H1 (cell line): ENCODE measurements at regions not wholly inside any gene's neighbourhood (a gene's known extent, or its start where the extent isn't known, plus 50 kb on each side); places are given as distances from the start of the nearest gene placed in this dataset.

Experiments
- CTCF ChIA-PET: fragments of 300-600 bp; sonication (Branson Sonifier 250); formaldehyde crosslinking; loops from one replicate; lab custom pipeline; 2021; ENCODE audit not compliant: partially characterized antibody; lab: Charles Lee
- POLR2A ChIA-PET: fragments of 300-600 bp; sonication (Branson Sonifier 250); formaldehyde crosslinking; loops from one replicate; lab custom pipeline; 2021; ENCODE audit warnings: inconsistent platforms; ENCODE audit not compliant: partially characterized antibody; lab: Charles Lee
- DNase-seq, 2 experiments: peaks; one replicate each; pipeline versions ENCODE4 v3.0.0 to v3.0.0-alpha.2; 2010 to 2022; ENCODE audit warnings: low spot score in 2 of 2, low read depth in 1 of 2, mixed read lengths in 1 of 2
- FAIRE-seq: peaks from 2 replicates; lab custom pipeline; 2011; peaks lifted over from hg19 to GRCh38; lab: Jason Lieb, UNC
- H2AFZ ChIP-seq: 2 replicates; pipeline ENCODE4 v1.8.1; 2012; ENCODE audit warnings: low read length, inconsistent platforms
- H2AK5ac ChIP-seq: 2 replicates; pipeline ENCODE4 v1.6.1; 2013; ENCODE audit warnings: low read depth, low read length
- H2BK120ac ChIP-seq: replicated peaks from 2 replicates; pipeline ENCODE3; 2013; ENCODE audit warnings: low read depth, low read length, inconsistent platforms
- H2BK12ac ChIP-seq: 2 replicates; pipeline ENCODE4 v1.6.1; 2013; ENCODE audit warnings: low read depth, low read length
- H2BK15ac ChIP-seq: 2 replicates; pipeline ENCODE4 v1.6.1; 2013; ENCODE audit warnings: low read length
- H2BK20ac ChIP-seq: 2 replicates; pipeline ENCODE4 v1.6.1; 2013; ENCODE audit warnings: low read length
- H2BK5ac ChIP-seq: 2 replicates; pipeline ENCODE4 v1.6.1; 2013; ENCODE audit warnings: low read depth, low read length
- H3K14ac ChIP-seq: 2 replicates; pipeline ENCODE4 v1.6.1; 2013; ENCODE audit warnings: inconsistent platforms; ENCODE audit not compliant: insufficient read length
- H3K18ac ChIP-seq: 2 replicates; pipeline ENCODE4 v1.6.1; 2013; ENCODE audit warnings: low read length; ENCODE audit errors: extremely low read depth
- H3K23ac ChIP-seq: 2 replicates; pipeline ENCODE4 v1.6.1; 2013; ENCODE audit warnings: inconsistent platforms; ENCODE audit not compliant: insufficient read length
- H3K23me2 ChIP-seq: 2 replicates; pipeline ENCODE4 v1.6.1; 2013; ENCODE audit warnings: low read depth, low read length
- H3K27ac ChIP-seq: 2 replicates; pipeline ENCODE4 v1.6.1; 2011; ENCODE audit warnings: low read depth, low read length, inconsistent platforms
- H3K27me3 ChIP-seq, 4 experiments: replicated peaks in 1 of 4; 1 replicate in 1 of 4; 2 replicates in 3 of 4; pipeline versions ENCODE4 v1.6.1 to v1.8.1; 2011 to 2013; ENCODE audit warnings: low read length in 3 of 4, mild to moderate bottlenecking in 3 of 4, inconsistent platforms in 2 of 4, mixed read lengths in 2 of 4, moderate library complexity in 1 of 4; ENCODE audit not compliant: control insufficient read depth in 3 of 4, insufficient read depth in 3 of 4; ENCODE audit errors: extremely low read depth in 1 of 4
- H3K36me3 ChIP-seq, 4 experiments: 2 replicates each; pipeline versions ENCODE4 v1.6.1 to v1.8.1; 2011 to 2013; ENCODE audit warnings: mild to moderate bottlenecking in 4 of 4, low read length in 3 of 4, moderate library complexity in 2 of 4, control low read depth in 1 of 4, inconsistent platforms in 1 of 4; ENCODE audit not compliant: insufficient read depth in 4 of 4, control insufficient read depth in 2 of 4
- H3K4ac ChIP-seq: replicated peaks from 2 replicates; pipeline ENCODE3; 2013; ENCODE audit warnings: low read length, low read depth, mixed read lengths, inconsistent platforms; ENCODE audit not compliant: insufficient read length
- H3K4me1 ChIP-seq, 4 experiments: replicated peaks in 1 of 4; 1 replicate in 1 of 4; 2 replicates in 3 of 4; pipeline versions ENCODE4 v1.6.1 to v1.8.1; 2011 to 2013; ENCODE audit warnings: low read length in 3 of 4, inconsistent platforms in 2 of 4, mixed read lengths in 1 of 4; ENCODE audit not compliant: insufficient read depth in 4 of 4, control insufficient read depth in 3 of 4
- H3K4me2 ChIP-seq, 2 experiments: 2 replicates each; pipeline versions ENCODE4 v1.6.1 to v1.8.1; 2011 to 2013; ENCODE audit warnings: low read depth in 2 of 2, low read length in 2 of 2, control low read depth in 1 of 2, inconsistent platforms in 1 of 2, mild to moderate bottlenecking in 1 of 2; ENCODE audit not compliant: insufficient read depth in 1 of 2
- H3K4me3 ChIP-seq, 4 experiments: fragments of 200-600, 300-600 bp in 1 of 4; sonication (generic), shearing (Covaris generic), sonication (Bioruptor Twin) in 1 of 4; 2 replicates each; pipeline versions ENCODE4 v1.5.1 to v1.8.1; 2011 to 2016; ENCODE audit warnings: low read length in 4 of 4, low read depth in 3 of 4, control low read depth in 2 of 4, inconsistent platforms in 2 of 4, mild to moderate bottlenecking in 2 of 4, mixed read lengths in 1 of 4, moderate library complexity in 1 of 4; ENCODE audit not compliant: insufficient read depth in 2 of 4; ENCODE audit errors: extremely low read depth in 1 of 4
- H3K56ac ChIP-seq: replicated peaks from 2 replicates; pipeline ENCODE3; 2013; ENCODE audit warnings: low read depth, mild to moderate bottlenecking, mixed read lengths, low read length, inconsistent platforms; ENCODE audit not compliant: insufficient read length
- H3K79me1 ChIP-seq: 2 replicates; pipeline ENCODE4 v1.6.1; 2013; ENCODE audit warnings: low read depth, low read length, control low read depth
- H3K79me2 ChIP-seq, 2 experiments: 2 replicates each; pipeline versions ENCODE4 v1.6.1 to v1.8.1; 2012 to 2013; ENCODE audit warnings: low read length in 2 of 2, mild to moderate bottlenecking in 2 of 2, inconsistent platforms in 1 of 2; ENCODE audit not compliant: insufficient read depth in 2 of 2, control insufficient read depth in 1 of 2
- H3K9ac ChIP-seq, 4 experiments: replicated peaks in 1 of 4; 1 replicate in 1 of 4; 2 replicates in 3 of 4; pipeline versions ENCODE4 v1.6.1 to v1.8.1; 2011 to 2013; ENCODE audit warnings: low read depth in 3 of 4, low read length in 3 of 4, control low read depth in 2 of 4, mild to moderate bottlenecking in 2 of 4, moderate library complexity in 2 of 4, inconsistent platforms in 1 of 4; ENCODE audit errors: extremely low read depth in 1 of 4
- H3K9me3 ChIP-seq, 2 experiments: 2 replicates each; pipeline versions ENCODE4 v1.6.1 to v1.8.1; 2012 to 2013; ENCODE audit warnings: mild to moderate bottlenecking in 2 of 2, moderate library complexity in 2 of 2, control low read depth in 1 of 2, inconsistent platforms in 1 of 2, low read depth in 1 of 2, low read length in 1 of 2, mixed read lengths in 1 of 2; ENCODE audit not compliant: insufficient read depth in 2 of 2
- H4K20me1 ChIP-seq, 2 experiments: replicated peaks in 1 of 2; 2 replicates each; pipeline versions ENCODE3 to v1.8.1; 2011 to 2013; ENCODE audit warnings: inconsistent platforms in 2 of 2, low read length in 2 of 2, mild to moderate bottlenecking in 1 of 2; ENCODE audit not compliant: insufficient read depth in 2 of 2, control insufficient read depth in 1 of 2
- H4K5ac ChIP-seq: 2 replicates; pipeline ENCODE4 v1.6.1; 2013; ENCODE audit warnings: low read length, low read depth, mixed read lengths, inconsistent platforms; ENCODE audit not compliant: insufficient read length
- H4K8ac ChIP-seq: 2 replicates; pipeline ENCODE4 v1.8.0; 2013; ENCODE audit warnings: mild to moderate bottlenecking, moderate library complexity, low read length, inconsistent platforms; ENCODE audit not compliant: insufficient read depth; ENCODE audit errors: extremely low read depth
- H4K91ac ChIP-seq: replicated peaks from 2 replicates; pipeline ENCODE3; 2013; ENCODE audit warnings: low read length, mixed read lengths, inconsistent platforms; ENCODE audit not compliant: insufficient read length
- BCL11A ChIP-seq, 2 experiments: IDR thresholded peaks; one replicate each; pipeline ENCODE4 v1.6.1; 2011; ENCODE audit warnings: low read depth in 2 of 2, low read length in 2 of 2, mild to moderate bottlenecking in 2 of 2
- BRCA1 ChIP-seq: IDR thresholded peaks from 2 replicates; pipeline ENCODE4 v1.6.1; 2012; ENCODE audit warnings: low read depth, low read length, improper control_type of control experiment
- EZH2 ChIP-seq: fragments of 200-600 bp; sonication (generic); IDR thresholded peaks from 2 replicates; pipeline ENCODE4 v1.7.1; 2012; ENCODE audit warnings: low read depth, mild to moderate bottlenecking, moderate library complexity, low read length, inconsistent platforms; ENCODE audit not compliant: severe bottlenecking
- GABPA ChIP-seq: IDR thresholded peaks from 2 replicates; pipeline ENCODE4 v1.6.1; 2011; ENCODE audit warnings: mild to moderate bottlenecking, low read length, moderate library complexity, borderline replicate concordance; ENCODE audit not compliant: insufficient read depth
- MAFK ChIP-seq: IDR thresholded peaks from 2 replicates; pipeline ENCODE4 v1.6.1; 2012; ENCODE audit warnings: low read depth, mild to moderate bottlenecking, improper control_type of control experiment, low read length
- PHF8 ChIP-seq: fragments of 200-600 bp; sonication (generic); conservative IDR thresholded peaks from 2 replicates; pipeline ENCODE4 v1.7.1; 2012; ENCODE audit warnings: low read depth, mild to moderate bottlenecking, inconsistent platforms, low read length, moderate library complexity
- RAD21 ChIP-seq, 2 experiments: IDR thresholded peaks in 1 of 2; conservative IDR thresholded peaks in 1 of 2; 2 replicates each; pipeline ENCODE4 v1.6.1; 2011; ENCODE audit warnings: low read depth in 2 of 2, low read length in 2 of 2, improper control_type of control experiment in 1 of 2, inconsistent platforms in 1 of 2, mild to moderate bottlenecking in 1 of 2, moderate library complexity in 1 of 2
- RNF2 ChIP-seq: fragments of 200-900, 300-1000 bp; sonication (generic); IDR thresholded peaks from 2 replicates; pipeline ENCODE4 v1.7.1; 2016; ENCODE audit warnings: borderline replicate concordance, low read depth, mild to moderate bottlenecking, antibody characterized with exemption, low read length; ENCODE audit not compliant: poor library complexity, severe bottlenecking; ENCODE audit errors: missing control alignments
- SIRT6 ChIP-seq: IDR thresholded peaks from one replicate; pipeline ENCODE4 v1.7.1; 2012; ENCODE audit warnings: low read length, inconsistent platforms
- YY1 ChIP-seq: IDR thresholded peaks from 2 replicates; pipeline ENCODE4 v1.6.1; 2011; ENCODE audit warnings: low read depth, mild to moderate bottlenecking, low read length
- ZNF274 ChIP-seq: IDR thresholded peaks from 2 replicates; pipeline ENCODE4 v1.7.0; 2012; ENCODE audit warnings: low read length, borderline replicate concordance; ENCODE audit errors: extremely low read depth
- WGBS, 2 experiments: shearing (Covaris generic) in 1 of 2; methylation state at CpG; one replicate each; pipeline versions ENCODE4 v1.1.6 to v1.1.7; 2013 to 2015; ENCODE audit warnings: low lambda C conversion rate in 2 of 2, mixed read lengths in 2 of 2, inconsistent platforms in 1 of 2, low coverage in 1 of 2, missing lambda C conversion rate in 1 of 2; ENCODE audit not compliant: insufficient replicate concordance in 2 of 2, insufficient coverage in 1 of 2, insufficient read length in 1 of 2; ENCODE audit errors: extremely low coverage in 1 of 2, missing lambda C conversion rate in 1 of 2; 5-methylcytosine and 5-hydroxymethylcytosine counted together

DNA sequence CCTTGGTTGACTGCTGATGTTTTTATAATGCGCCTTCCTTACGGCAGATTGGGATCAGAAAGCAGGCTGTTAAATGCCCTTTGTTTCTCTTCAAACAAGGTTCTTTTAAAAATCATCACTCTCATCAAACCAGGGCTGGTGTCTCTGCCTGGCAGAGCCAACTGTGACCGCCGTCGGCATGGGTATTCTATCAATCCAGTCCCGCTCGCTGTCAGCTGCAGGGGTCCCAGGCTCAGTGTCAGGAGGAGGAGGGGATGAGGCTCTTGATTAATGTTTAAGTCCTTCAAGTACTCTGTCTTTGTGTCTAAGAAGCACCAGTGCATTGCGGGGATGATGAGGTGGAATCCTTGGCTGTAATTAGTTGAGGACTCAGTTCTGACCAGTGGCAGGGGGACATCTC is 348.1 kb downstream of the RNF144A start:
- Histone ChIP-seq H3K4ac (no peak overlapping the region), H3K79me2 (no peaks in the 10 kb centered on the region), H3K4me3 (no peak overlapping the region), H2AFZ (no peak overlapping the region), H2BK12ac (no peak overlapping the region), H3K36me3 (no peaks in the 10 kb centered on the region), H3K23ac (no peak overlapping the region), H4K8ac (no peak overlapping the region), H4K5ac (no peak overlapping the region), H2AK5ac (0 out of 2 replicates have a peak overlapping the region, but pooled peaks have one; percentile 75), H2BK15ac (no peak overlapping the region), H3K9ac (no peak overlapping the region), H2BK120ac (no peak overlapping the region), H3K79me1 (no peaks in the 10 kb centered on the region), H3K27me3 (no peaks in the 10 kb centered on the region), H2BK20ac (no peak overlapping the region), H3K23me2 (no peaks in the 10 kb centered on the region), H4K20me1 (no peaks in the 10 kb centered on the region), H3K56ac (no peak overlapping the region), H4K91ac (no peak overlapping the region), H2BK5ac (no peak overlapping the region), H3K27ac (no peak overlapping the region), H3K9me3 (no peaks in the 10 kb centered on the region), H3K4me2 (no peak overlapping the region), H3K14ac (no peak overlapping the region), H3K18ac (no peak overlapping the region), H3K4me1 (peaks cover 0 to 2% (median 0%) of the 10 kb centered on the region in 4 experiments; a peak in 1 of 7 replicates)
- CTCF ChIA-PET: no interaction called here
- TF ChIP-seq BCL11A (IDR thresholded peaks at IDR 0.05; ENCODE audit: low read depth in 2 of 2, low read length in 2 of 2) (no peak), ZNF274 (no peak), RAD21 (IDR thresholded peaks at IDR 0.05 in 1 of 2, conservative IDR thresholded peaks at IDR 0.05 in 1 of 2; ENCODE audit: low read depth in 2 of 2, low read length in 2 of 2) (no peak), SIRT6 (no peak), GABPA (no peak), MAFK (no peak), EZH2 (no peak), YY1 (no peak), PHF8 (no peak), BRCA1 (no peak), RNF2 (no peak)
- DNase-seq: no peak
- no peak for FAIRE-seq
- POLR2A ChIA-PET: no interaction called here
- WGBS, 2 experiments: 84% methylated on average over 8 of the region's 8 CpGs; no CpG with 5 or more reads in 1 of the 2 experiments
